NCI-H1930 (cell line): ENCODE measurements at regions not wholly inside any gene's neighbourhood (a gene's known extent, or its start where the extent isn't known, plus 50 kb on each side); places are given as distances from the start of the nearest gene placed in this dataset.

ENCODE experiments used
- DNase-seq, 2 experiments: peaks; one replicate each; lab custom pipeline; 2025; lab: John Stamatoyannopoulos, UW

DNA sequence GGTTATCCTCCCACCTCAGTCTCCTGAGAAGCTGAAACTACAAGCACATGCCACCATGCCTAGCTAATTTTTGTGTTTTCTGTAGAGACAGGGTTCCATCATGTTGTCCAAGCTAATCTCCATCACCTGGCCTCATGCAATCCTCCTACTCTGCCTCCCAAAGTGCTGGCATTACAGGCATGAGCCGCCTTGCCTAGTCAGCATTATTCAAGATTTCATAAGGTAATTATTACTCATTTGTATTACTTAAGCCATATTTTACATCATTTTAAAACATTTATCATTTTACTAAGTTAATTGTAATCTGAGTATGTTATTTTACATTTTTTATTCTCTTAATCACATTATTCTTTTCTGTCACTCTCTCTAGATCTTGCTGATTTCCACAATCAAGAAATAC, 1575.6 kb downstream of the NCAM2 start:
- no peak for DNase-seq

DNA sequence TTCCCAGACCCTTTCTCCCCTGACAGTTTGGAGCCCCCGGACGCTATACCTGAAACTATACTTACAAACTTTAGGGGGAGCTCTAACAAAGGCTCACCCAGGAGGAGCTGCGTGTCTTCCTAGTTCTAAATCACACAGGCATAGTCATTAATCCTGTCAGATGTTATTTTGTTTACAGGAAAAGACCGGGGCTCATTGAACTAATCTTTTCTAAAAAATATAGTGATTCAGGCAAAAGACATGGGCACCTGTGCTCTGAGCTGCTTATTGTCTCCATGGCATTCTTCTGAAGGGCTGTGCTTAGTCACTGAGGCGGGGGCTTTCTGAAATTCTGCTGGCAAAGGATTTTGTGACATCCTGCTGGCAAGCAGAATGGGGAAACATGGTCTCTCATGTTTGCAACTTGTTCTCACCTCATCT, 1577.0 kb downstream of the NCAM2 start:
- DNase-seq = no peak

DNA sequence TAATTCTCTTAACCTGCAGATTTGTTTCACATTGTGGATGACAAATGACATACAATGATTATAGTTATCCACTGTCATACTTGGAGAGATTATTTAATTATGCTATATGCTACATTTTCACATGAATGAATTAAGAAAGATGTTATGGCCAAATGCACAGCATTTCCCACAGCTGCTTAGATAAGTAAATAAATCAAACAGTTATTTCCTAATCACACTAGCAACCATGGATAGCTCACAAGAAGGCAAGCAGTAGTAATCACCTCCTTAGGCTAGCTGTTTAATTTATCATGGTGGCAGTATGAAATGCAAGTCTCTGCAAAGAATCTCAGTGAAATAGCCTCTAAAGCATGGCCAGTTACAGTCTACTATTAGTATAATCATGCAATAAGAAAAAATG, 1581.5 kb downstream of the NCAM2 start:
- DNase-seq = no peak

DNA sequence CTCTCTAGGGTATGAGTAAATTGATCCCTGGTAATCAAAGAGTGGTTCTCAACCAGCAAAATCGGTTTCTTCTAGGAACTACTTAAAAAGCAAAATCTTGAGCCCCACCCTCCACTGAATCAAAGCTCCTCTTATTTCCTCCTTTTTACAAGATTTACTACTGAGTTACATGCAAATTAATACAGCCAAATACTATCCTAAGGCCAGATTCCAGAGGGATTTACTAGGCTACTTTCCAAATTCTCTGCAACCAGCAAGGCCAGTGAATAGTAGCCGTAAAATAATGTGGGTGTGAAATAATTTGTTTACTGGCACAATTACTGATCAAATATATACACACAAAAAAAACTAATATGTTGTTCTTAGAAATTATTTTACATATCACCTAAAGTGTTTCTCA, 1583.8 kb downstream of the NCAM2 start:
- DNase-seq = no peak

GRCh38 chr21:22584308-22584707, 1586.1 kb downstream of the NCAM2 start:
- DNase-seq = no peak

DNA sequence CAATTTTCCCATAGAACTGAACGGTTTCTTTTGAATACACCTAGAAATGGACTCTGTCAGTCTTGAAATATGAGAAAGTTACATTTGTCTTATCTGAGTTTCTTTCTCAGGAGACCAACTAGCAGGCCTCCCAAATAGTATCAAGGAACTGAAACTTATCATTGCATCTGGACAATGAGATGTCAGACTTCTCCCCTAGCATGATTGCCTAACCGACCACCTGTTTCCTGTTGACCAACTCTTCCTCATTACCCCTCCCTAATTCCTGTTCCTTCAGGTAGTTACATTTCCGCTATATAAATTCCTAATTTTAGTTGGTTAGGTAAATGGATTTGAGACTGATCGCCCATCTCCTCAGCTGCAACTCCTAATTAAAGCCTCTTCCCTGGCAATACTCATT, 1587.3 kb downstream of the NCAM2 start:
- no peak for DNase-seq

DNA sequence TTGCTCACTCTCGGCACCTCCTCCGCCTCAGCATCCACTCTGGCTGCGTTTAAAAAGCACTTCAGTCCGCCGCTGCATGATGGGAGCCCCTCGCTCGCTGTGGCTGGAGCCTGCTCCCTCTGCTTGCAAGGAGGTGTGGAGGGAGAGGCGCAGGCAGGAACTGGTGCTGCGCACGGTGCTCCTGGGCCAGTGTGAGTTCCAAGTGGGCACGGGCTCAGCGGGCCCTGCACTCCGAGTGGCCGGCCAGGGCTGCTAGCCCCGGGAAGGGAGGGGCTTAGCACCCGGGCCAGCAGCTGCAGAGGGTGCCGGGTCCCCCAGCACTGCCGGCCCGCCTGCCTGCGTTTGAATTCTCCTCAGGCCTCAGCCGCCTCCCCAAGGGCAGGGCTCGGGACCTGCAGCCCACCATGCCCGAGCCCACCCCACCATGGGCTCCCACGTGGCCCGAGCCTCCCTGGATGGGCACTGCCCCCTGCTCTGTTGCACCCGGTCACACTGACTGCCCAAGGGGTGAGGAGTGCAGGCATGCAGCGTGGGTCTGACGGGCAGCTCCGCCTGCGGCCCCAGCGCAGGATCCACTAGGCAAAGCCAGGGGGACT, 1599.5 kb downstream of the NCAM2 start:
- no peak for DNase-seq

DNA sequence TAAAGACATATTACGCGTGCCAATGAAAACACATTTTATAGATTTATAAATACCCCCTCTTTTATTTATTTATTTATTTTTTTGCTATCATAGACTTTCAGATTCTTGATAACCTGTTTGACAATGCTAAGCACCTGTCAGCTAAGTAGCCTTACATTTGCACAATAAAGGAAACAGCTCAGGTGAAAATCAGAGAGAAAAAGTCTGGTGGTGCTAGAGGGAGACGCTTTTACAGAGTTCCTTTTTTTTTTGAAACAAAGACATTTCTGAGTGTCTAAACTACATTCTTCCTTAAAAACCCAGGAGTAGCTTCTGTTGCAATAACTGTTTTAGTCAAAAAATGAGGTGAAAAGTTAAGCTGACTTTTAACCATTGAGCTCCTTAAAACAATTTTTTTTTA, 1611.6 kb downstream of the NCAM2 start:
- no peak for DNase-seq

- no peak for DNase-seq
These were observed 1629.7 kb downstream of the NCAM2 start for GRCh38 chr21:22627911-22628310.

DNA sequence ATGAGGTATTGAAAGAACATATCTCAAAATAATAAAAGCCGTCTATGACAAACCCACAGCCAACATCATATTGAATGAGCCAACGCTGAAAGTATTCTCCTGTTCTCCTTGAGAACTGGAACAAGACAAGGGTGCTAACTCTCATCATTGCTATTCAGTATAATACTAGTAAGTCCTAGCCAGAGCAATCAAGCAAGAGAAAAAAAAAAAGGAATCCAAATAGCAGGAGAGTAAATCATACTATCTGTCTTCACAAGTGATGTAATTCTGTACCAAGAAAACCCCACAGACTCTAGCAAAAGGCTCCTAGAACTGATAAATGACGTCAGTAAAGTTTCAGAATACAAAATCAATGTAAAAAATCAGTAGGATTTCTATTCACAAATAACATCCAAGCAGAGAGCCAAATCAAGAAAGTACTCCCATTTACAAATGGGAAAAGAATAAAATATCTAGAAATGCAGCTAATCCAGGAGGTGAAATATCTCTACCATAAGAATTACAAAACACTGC, 1632.8 kb downstream of the NCAM2 start:
- no peak for DNase-seq

DNA sequence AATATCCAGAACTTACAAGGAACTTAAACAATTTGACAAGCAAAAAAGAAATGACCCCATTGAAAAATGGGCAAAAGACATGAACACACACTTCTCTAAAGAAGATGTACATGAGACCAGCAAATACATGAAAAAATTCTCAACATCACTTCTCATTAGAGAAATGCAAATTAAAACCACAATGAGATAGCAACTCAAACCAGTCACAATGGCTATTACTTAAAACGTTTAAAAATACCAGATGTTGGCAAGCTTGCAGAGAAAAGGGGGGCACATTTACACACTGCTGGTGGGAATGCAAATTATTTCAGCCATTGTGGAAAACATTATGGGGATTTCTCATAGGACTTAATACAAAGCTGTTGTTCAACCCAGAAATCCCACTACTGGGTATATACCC, 1634.0 kb downstream of the NCAM2 start:
- DNase-seq = no peak

DNA sequence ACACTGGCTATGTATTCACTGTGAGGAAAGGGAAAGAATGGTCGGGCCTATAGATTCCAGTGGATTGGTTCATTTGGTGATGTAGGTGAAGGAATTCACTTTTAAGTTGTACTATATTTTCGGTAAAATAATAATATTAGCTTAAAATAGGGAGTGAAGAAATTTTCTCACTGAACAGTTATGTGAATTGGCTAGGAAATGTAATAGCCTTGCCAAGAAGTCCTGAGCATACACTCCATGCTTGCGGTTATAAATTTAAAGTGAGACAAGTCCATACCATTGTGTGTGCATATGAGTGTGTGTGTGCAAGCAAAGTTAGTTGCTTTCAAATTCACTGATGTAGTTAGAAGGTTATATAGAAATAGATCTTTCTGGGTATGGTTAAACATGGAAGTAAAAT, 1651.0 kb downstream of the NCAM2 start:
- DNase-seq = no peak

DNA sequence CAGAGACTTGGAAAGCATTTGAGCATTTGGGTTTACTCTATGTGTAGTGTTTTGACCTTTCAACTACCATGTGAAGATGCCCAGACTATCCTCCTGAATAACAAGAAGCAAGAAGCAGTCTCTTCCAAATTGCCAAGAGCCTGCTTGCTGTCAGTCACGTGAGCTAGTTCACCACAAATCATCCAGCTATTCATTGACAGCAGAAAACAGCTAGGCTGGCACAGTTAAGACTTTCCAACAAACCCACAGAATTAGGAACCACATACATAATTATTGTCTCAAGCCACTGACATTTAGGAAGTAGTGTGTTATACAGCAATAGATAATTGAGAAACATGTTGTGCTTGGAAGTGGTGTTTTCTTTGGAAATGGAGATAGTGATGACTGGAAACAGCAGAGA, 1652.0 kb downstream of the NCAM2 start:
- DNase-seq = no peak

DNA sequence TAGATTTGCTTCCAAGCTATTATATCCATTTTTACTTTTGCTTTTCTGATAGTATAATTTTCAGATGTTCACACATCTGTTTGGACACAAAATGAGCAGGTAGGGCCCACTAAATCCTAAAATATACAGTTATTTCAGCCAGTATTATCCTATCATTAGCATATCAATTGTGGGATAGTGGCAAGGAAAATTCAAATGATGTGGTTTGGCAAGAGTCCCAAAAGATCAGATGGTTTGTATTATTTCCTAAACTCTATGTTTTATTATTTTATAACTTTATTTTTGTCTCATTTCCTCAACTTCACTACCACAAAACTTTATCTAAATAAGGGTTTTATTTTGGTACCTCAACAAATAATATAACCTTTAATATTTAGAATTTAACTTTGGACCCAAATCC, 1659.6 kb downstream of the NCAM2 start:
- DNase-seq = no peak

DNA sequence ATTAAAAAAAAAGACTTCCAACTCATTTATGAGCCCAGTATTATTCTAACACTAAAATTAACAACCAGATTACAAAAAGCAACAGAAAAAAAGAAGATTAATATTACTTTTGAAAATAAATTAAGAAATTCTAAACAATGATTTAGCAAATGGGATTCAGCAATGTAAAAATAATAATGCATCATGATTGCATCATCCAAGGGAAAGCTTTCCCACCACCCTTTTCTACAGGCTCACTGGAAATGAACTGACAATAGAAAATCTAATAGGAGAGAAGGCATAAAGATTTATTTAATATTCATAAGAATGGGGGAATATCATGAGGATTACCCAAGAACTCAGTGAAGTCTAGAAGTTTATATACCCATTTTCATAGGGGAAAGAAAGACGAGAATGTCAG, 1671.9 kb downstream of the NCAM2 start:
- DNase-seq = no peak

- DNase-seq = no peak
These were observed 1681.0 kb downstream of the NCAM2 start for GRCh38 chr21:22679207-22679606.

GRCh38 chr21:22691658-22692057, 1693.4 kb downstream of the NCAM2 start:
- DNase-seq = no peak

- DNase-seq = no peak
These were observed 1705.3 kb downstream of the NCAM2 start for GRCh38 chr21:22703521-22703920.

- no peak for DNase-seq
These were observed 1712.5 kb downstream of the NCAM2 start for GRCh38 chr21:22710721-22711120.

DNA sequence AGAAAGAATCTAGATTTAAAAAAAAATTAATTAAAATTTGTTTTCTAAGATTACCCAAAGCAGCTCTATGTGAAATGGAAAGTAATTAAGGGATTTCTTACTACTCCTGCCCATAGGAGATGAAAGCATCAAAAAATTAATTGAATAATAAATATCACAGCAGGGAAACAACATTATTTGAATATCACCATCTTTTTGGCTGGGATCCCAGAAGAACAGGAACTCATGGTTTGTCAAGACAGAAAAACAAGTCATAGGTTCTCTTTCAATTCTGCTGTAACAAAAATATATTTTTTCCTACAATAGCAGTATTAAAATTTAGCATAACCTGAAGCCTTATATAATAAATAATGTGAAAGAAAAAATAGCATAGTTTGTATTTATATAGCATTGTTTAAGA, 1713.4 kb downstream of the NCAM2 start:
- no peak for DNase-seq

DNA sequence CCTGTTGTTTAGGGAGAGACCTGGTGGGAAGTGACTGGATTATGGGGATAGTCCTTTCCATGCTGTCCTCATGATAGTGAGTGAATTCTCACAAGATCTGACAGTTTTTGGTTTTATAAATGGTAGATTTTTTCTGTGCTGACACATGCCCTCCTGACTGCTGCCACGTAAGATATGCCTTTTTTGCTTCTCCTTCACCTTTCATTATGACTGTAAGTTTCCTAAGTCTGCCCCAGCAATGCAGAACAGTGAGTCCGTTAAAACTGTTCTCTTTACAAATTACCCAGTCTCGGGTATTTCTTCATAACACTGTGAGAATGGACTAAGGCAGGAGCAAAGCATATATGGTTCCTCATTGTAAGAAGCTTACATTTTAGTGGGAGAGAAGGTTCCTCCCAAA, 1727.2 kb downstream of the NCAM2 start:
- DNase-seq = no peak

DNA sequence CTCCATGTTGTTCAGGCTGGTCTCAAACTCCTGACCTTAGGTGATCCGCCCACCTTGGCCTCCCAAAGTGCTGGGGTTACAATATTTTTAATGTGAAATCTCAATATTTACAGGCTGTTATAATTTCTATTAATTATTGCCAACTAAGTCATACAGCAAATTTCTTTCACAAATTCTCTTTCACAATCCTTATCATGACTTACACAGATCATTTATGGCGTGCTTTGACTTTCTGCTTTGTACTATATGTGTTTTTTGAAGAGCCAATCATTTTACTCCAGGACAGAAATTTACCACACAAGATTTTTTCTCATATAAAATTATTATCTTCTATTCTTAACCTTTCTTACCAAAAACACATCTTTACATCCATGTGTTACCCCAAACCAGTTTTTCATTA, 1729.9 kb downstream of the NCAM2 start:
- no peak for DNase-seq

- DNase-seq = no peak
These were observed 1744.9 kb downstream of the NCAM2 start for GRCh38 chr21:22743085-22743484.

DNA sequence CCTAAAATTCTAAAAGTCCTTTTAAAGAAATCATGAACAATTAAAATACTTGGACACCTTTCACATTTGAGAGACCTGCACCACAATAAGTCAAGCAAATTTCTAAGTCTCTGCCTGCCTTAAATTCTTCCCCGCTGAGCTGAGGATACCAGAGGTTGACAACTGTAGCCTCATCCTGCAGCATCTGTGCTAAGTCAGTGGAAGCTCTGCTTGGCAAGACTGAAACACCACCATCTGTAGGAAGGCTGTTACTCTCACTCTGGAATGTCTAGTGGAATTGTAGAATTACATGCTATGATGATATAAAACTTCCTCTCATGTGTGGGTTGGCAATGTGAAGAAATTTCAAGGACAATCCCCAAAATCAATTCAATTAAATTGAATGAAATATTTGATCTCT, 1756.5 kb downstream of the NCAM2 start:
- no peak for DNase-seq

GRCh38 chr21:22758478-22758877, 1760.3 kb downstream of the NCAM2 start:
- DNase-seq = no peak
